ENCODE measurements at regions not wholly inside any gene's neighbourhood (a gene's known extent, or its start where the extent isn't known, plus 50 kb on each side); places are given as distances from the start of the nearest gene placed in this dataset.
"Not testable (repeated sequence)": the region's sequence is repeated elsewhere in the genome, so short reads cannot be mapped to it uniquely, and the experiment has no call there.

- not testable (repeated sequence) for DNase-seq
Measured at GRCh38 chr15:20260650-20261049, 280.9 kb downstream of the GOLGA6L6 start.

- DNase-seq = not testable (repeated sequence)
Measured at GRCh38 chr15:20259559-20260190, 281.9 kb downstream of the GOLGA6L6 start.

DNA sequence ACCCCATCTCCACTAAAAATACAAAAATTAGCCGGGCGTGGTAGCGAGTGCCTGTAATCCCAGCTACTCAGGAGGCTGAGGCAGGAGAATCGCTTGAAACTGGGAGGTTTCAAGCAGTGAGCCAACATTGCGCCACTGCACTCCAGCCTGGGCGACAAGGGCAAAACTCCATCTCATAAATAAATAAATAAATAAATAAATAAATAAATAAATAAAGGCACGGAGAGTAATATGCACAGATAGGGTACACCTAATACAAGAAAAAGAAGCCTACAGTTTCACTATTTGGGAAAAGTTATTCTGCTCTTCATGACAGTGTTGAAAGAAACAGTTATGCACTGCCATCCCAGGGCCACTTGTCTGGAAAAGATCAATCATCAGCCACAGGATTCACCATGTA is 285.2 kb downstream of the GOLGA6L6 start:
- not testable (repeated sequence) for DNase-seq

DNA sequence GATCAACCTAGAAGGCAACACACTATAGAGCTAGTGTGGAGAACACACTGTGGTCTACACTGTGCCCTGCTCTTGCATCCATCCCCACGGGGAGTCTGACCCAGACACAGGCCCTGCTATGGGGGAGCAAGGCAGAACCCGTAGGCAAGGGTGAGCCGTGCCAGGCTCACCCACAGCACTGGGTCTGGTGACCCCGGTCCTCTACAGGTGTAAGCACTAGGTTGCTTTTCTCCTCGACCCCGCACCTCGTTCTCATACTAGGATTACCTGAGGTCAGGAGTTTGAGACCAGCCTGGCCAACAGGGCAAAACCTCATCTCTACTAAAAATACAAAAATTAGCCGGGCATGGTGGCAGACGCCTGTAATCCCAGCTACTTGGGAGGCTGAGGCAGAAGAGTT is 286.0 kb downstream of the GOLGA6L6 start:
- DNase-seq = not testable (repeated sequence)

DNA sequence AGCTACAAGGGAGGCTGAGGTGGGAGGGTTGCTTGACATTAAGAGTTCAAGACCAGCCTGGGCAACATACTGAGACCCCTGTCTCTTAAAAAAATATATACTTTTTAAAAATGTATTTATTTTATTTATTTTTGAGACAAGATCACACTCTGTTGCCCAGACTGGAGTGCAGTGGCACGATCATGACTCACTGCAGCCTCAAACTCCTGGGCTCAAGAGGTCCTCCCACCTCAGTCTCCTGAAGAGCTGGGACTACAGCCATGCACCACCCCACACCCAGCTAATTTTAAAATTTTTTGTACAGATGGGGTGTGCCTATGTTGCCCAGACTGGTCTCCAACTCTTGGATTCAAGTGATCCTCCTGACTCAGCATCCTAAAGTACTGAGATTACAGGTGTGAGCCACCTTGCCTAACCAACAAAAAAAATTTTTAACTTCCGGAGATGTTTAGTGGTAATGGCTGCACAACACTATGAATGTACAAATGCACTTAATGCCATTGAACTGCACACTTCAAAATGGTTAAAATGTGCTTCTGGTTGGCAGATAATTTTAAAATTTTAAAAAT is 288.5 kb downstream of the GOLGA6L6 start:
- DNase-seq = not testable (repeated sequence)

DNA sequence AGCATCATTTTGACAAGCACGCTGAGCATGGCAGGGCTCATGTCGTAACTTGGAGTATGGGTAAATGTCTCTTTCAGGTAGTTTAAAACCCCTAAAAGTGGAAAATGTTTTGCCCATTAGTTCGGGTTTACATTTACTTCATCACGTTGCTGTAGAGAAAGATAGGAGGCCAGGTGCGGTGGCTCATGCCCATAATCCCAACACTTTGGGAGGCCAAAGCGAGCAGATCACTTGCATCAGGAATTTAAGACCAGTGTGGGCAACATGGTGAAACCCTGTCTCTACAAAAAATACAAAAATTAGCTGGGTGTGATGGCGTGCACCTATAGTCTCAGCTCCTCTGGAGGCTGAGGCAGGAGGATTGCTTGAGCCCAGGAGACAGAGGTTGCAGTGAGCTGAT is 289.6 kb downstream of the GOLGA6L6 start:
- not testable (repeated sequence) for DNase-seq

DNA sequence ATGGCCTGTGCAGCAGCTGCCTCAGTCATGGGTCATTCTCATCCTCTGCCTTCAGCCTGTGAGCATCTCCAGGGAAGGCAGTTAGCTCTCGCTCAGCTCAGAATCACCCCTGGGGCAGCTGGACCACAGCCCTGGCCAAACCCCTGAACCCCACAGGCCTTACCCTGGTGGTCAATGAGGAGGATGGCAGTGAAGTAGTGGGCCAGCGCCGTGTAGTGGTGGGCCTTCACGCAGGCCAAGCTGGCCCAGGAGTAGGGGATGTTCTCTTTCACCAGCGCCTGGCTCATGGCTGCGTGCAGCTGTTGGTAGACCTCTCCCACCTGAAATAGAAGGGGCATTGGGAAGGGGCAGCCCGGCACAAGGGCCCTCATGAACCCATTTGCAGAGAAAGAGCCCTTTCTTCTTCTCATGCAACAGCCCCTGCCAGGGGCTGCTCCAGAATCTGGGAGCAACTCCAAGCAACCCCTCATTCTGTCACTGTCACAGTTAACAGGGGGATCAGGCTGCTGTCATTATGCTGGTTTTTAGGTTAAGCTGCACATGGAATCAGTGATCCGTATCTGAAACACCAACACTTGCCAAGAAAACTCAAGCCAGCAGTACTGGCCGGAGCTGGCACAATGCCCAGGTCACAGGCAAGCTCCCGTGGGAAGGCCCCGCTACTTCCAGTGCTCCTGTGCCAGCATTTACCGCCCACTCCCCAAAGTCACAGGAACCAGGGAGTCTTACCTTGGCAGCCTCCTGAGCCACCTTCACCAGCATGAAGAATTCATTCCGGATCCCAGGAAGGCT is 290.2 kb downstream of the GOLGA6L6 start:
- DNase-seq = not testable (repeated sequence)

GRCh38 chr15:20250206-20250605 is 291.4 kb downstream of the GOLGA6L6 start:
- not testable (repeated sequence) for DNase-seq

- DNase-seq = not testable (repeated sequence)
Measured at GRCh38 chr15:20249677-20249970, 292.0 kb downstream of the GOLGA6L6 start.

- not testable (repeated sequence) for DNase-seq
Measured at GRCh38 chr15:20248434-20248833, 293.2 kb downstream of the GOLGA6L6 start.

DNA sequence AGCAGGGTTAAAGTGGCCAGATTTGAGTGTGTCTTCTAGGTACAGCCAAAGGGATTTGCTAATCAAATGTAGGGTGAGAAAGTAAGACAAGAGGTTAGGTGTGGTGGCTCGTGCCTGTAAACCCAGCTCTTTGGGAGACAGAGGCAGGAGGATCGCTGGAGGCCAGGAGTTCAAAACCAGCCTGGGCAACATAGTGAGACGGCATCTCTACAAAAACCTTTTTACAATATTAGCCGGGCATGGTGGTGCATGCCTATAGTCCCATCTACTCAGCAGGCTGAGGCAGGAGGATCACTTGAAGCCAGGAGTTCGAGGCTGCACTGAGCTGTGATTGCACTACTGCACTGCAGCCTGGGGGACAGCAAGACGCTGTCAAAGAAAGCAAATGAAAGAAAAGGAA is 294.5 kb downstream of the GOLGA6L6 start:
- DNase-seq = not testable (repeated sequence)

DNA sequence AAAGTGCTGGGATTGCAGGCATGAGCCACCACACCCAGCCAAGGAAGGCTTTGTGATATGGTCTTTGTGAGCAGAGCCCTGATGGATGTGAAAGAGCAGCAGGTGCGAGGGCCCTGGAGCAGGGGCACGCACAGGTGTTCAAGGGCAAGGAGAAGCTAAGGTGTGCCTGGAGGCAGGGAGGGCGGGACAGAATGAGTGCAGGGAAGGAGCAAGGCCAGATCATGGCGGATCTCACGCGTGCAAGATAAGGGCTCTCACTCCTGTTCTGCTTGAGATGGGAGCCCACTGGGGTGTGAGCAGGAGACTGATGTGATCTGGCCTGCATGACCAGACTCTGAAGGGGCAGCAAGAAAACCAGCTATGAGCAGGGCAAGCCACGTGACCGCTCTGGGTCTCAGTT is 295.0 kb downstream of the GOLGA6L6 start:
- DNase-seq = not testable (repeated sequence)

DNA sequence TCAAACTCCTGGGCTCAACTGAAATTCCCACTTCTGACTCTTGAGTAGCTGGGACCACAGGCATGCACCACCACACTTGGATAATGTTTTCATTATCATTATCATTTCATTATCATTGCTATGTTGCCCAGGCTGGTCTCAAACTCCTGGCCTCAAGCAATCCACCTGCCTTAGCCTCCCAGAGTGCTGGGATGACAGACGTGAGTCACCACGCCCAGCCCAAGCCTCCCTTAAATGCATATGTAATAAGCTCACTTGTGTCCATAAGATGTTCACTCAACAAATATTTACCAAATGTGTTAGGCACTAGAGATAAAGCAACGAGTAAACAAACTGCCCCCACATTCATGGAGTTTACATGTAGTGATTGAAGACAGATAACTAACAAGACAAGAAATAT is 295.7 kb downstream of the GOLGA6L6 start:
- not testable (repeated sequence) for DNase-seq

- not testable (repeated sequence) for DNase-seq
Measured at GRCh38 chr15:20244792-20245191, 296.8 kb downstream of the GOLGA6L6 start.

DNA sequence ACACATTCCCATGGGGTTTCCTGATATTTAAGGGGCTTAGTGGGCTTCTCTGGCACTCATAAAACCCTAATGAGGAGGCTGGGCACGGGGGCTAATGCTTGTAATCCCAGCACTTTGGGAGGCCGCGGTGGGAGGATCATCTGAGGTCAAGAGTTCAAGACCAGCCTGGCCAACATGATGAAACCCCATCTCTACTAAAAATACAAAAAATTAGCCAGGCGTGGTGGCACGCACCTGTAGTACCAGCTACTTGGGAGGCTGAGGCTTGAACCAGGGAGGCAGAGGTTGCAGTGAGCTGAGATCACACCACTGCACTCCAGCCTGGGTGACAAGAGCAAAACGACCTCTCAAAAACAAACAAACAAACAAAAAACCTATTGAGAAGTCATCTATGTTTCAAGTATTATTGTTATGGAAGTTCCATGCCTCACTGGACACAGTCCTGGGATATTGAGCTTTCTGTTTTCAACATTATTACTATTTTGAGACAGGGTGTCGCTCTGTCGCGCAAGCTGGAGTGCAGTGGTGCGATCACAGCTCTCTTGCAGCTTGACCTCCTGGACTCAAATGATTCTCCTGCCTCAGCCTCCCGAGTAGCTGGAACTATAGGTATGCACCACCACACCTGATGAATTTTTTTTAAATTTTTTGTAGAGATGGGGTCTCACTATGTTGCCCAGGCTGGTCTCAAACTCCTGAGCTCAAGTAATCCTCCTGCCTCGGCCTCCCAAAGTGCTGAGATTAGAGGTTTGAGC is 297.9 kb downstream of the GOLGA6L6 start:
- not testable (repeated sequence) for DNase-seq

GRCh38 chr15:20240366-20240917 is 301.2 kb downstream of the GOLGA6L6 start:
- not testable (repeated sequence) for DNase-seq

DNA sequence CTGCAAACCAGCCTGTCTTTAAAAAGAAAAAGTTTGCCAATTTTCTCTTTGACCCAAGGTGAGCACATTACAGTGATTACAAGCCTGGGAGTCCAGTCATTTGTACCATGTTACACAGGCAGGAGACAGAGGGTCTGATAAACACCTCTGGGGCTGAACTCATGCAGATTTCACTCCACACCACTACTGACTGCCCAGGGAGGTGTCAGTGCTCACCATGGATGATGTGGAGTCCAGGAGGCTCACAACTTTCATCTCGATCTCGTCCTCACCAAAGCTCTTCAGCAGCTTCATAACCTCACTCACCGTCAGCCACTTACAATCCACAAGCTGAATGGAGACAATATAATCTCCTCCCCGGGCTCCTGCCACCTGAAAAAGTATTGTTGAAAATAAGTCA is 302.4 kb downstream of the GOLGA6L6 start:
- DNase-seq = not testable (repeated sequence)

GRCh38 chr15:20237256-20238020 is 304.2 kb downstream of the GOLGA6L6 start:
- DNase-seq = not testable (repeated sequence)

DNA sequence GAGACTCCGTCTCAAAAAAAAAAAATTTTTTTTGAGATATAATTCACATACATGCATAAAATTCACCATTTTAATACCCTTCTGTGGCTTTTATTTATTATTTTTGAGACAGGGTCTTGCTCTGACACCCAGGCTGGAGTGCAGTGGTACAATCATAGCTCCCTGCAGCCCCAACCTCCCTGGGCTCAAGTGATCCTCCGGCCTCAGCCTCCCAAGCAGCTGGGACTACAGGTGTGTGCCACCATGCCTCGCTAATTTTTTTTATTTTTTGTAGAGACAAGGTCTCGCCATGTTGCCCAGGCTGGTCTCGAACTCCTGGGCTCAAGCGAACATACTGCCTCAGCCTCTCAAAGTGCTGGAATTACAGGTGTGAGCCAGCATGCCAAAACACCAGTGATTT is 305.9 kb downstream of the GOLGA6L6 start:
- DNase-seq = not testable (repeated sequence)

- DNase-seq = not testable (repeated sequence)
Measured at GRCh38 chr15:20234006-20234540, 307.5 kb downstream of the GOLGA6L6 start.

GRCh38 chr15:20232457-20232856 is 309.1 kb downstream of the GOLGA6L6 start:
- DNase-seq = not testable (repeated sequence)

DNA sequence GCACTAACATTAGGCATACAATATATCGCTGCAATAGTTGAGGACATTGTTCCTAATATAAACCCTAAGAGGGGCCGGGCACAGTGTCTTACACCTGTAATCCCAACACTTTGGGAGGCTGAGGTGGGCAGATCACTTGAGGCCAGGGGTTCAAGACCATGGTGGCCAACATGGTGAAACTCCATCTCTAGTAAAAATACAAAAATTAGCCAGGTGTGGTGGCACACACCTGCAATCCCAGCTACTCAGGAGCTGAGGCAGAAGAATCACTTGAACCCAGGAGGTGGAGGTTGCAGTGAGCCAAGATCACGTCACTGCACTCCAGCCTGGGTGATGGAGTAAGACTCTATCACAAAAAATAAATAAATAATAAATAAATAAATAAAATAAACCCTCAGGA is 310.9 kb downstream of the GOLGA6L6 start:
- not testable (repeated sequence) for DNase-seq
